ENCODE measurements at regions not wholly inside any gene's neighbourhood (a gene's known extent, or its start where the extent isn't known, plus 50 kb on each side); places are given as distances from the start of the nearest gene placed in this dataset.
"Not testable (repeated sequence)": the region's sequence is repeated elsewhere in the genome, so short reads cannot be mapped to it uniquely, and the experiment has no call there.

- no peak overlapping the region for H3K4me3 ChIP-seq
- intact Hi-C loops (cut with DNase I; ENCODE audit: low total_unique reads): no loop called here
- no peaks in the 10 kb centered on the region for H3K4me1 ChIP-seq
- no peak overlapping the region for H3K27ac ChIP-seq
- no peaks in the 10 kb centered on the region for H3K36me3 ChIP-seq
- no peak for DNase-seq
- no peaks in the 10 kb centered on the region for H3K27me3 ChIP-seq (replicated peaks in 1 of 7)
- peaks cover 0 to 20% (median 15%) of the 10 kb centered on the region in 8 donors for H3K9me3 ChIP-seq
- TF ChIP-seq POLR2A (IDR thresholded peaks at IDR 0.05): no peak
- no peak for TF ChIP-seq POLR2AphosphoS5 (IDR thresholded peaks at IDR 0.05)
- TF ChIP-seq, protein P1, sequence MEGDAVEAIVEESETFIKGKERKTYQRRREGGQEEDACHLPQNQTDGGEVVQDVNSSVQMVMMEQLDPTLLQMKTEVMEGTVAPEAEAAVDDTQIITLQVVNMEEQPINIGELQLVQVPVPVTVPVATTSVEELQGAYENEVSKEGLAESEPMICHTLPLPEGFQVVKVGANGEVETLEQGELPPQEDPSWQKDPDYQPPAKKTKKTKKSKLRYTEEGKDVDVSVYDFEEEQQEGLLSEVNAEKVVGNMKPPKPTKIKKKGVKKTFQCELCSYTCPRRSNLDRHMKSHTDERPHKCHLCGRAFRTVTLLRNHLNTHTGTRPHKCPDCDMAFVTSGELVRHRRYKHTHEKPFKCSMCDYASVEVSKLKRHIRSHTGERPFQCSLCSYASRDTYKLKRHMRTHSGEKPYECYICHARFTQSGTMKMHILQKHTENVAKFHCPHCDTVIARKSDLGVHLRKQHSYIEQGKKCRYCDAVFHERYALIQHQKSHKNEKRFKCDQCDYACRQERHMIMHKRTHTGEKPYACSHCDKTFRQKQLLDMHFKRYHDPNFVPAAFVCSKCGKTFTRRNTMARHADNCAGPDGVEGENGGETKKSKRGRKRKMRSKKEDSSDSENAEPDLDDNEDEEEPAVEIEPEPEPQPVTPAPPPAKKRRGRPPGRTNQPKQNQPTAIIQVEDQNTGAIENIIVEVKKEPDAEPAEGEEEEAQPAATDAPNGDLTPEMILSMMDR (IDR thresholded peaks at IDR 0.05 in 8 of 11, conservative IDR thresholded peaks at IDR 0.05 in 3 of 11): no peak
These were observed 139.8 kb downstream of the ARRDC3 start for GRCh38 chr5:91243286-91243685.

GRCh38 chr5:91241460-91241859, 141.7 kb downstream of the ARRDC3 start:
- H3K36me3 ChIP-seq; H3K4me1 ChIP-seq; DNase-seq; H3K4me3 ChIP-seq; H3K27me3 ChIP-seq (replicated peaks in 1 of 7); H3K27ac ChIP-seq; intact Hi-C loops (cut with DNase I; ENCODE audit: low total_unique reads): not testable (repeated sequence)
- 90 to 96% (median 95%) methylated on average over 4 of the region's 4 CpGs for WGBS, 5 donors
- H3K9me3 ChIP-seq: peaks cover 0 to 20% (median 15%) of the 10 kb centered on the region in 8 donors

DNA sequence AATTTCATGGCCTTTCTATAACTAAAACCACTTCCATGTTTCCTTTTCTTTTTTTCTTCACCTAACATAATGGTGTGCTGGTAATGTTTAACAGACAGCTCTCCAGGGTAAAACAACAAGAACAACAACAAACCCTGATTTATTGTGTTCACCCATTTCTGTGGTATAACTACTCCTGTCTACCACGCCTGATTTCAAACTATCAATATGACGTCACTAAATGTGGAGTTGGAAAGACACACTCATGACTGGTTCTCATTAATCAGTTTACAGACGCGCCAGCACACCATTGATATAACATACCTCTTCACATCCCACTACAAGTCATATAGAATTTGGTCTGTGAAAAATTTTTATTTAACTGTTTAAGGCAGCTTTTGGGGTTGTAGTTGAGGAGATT, 142.9 kb downstream of the ARRDC3 start:
- intact Hi-C loops (cut with DNase I; ENCODE audit: low total_unique reads): no loop called here
- 88 to 97% (median 96%) methylated on average over 4 of the region's 4 CpGs for WGBS, 5 donors

GRCh38 chr5:91235271-91235694, 147.8 kb downstream of the ARRDC3 start:
- no peak for DNase-seq
- TF ChIP-seq POLR2A (IDR thresholded peaks at IDR 0.05): no peak
- no peak for TF ChIP-seq POLR2AphosphoS5 (IDR thresholded peaks at IDR 0.05)
- TF ChIP-seq, protein P1 (IDR thresholded peaks at IDR 0.05 in 8 of 11, conservative IDR thresholded peaks at IDR 0.05 in 3 of 11): no peak
- WGBS, 5 donors: 53 to 80% (median 68%) methylated on average over 2 of the region's 2 CpGs
- H3K9me3 ChIP-seq: peaks cover 0 to 1% (median 0%) of the 10 kb centered on the region in 8 donors
- H3K4me3 ChIP-seq: no peak overlapping the region
- H3K27me3 ChIP-seq (replicated peaks in 1 of 7): no peaks in the 10 kb centered on the region
- H3K36me3 ChIP-seq: no peaks in the 10 kb centered on the region
- no peaks in the 10 kb centered on the region for H3K4me1 ChIP-seq
- H3K27ac ChIP-seq: no peak overlapping the region
- intact Hi-C loops (cut with DNase I; ENCODE audit: low total_unique reads): no loop called here

More for the DNA sequence above, 142.9 kb downstream of the ARRDC3 start:
- no peaks in the 10 kb centered on the region for H3K27me3 ChIP-seq (replicated peaks in 1 of 7)
- no peak overlapping the region for H3K27ac ChIP-seq
- DNase-seq: no peak
- H3K36me3 ChIP-seq: no peaks in the 10 kb centered on the region
- H3K4me1 ChIP-seq: no peaks in the 10 kb centered on the region
- H3K9me3 ChIP-seq: peaks cover 0 to 20% (median 15%) of the 10 kb centered on the region in 8 donors
- no peak overlapping the region for H3K4me3 ChIP-seq
- TF ChIP-seq POLR2AphosphoS5 (IDR thresholded peaks at IDR 0.05): no peak

DNA sequence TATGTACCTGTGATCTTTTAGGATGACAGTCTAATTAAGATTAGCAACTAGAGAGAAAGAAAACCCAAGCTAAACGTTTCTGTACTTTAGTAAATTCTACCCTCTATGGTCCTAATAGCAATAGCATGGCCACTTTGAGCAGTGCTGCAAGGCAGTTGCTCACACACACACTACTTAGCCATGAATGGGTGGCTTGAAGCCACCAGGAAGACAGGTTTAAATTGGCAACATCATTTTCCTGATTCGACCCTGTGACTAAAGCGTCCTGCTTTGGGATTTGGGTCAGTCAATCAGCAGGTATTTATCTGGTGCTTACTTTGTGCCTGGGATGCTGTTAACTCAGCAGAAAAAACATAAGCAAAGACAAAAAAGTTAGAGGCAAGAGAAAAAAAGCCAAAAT, 150.6 kb downstream of the ARRDC3 start:
- no peak for TF ChIP-seq POLR2AphosphoS5 (IDR thresholded peaks at IDR 0.05)
- TF ChIP-seq POLR2A (IDR thresholded peaks at IDR 0.05): no peak
- TF ChIP-seq, protein P1 (IDR thresholded peaks at IDR 0.05 in 8 of 11, conservative IDR thresholded peaks at IDR 0.05 in 3 of 11): no peak
- no peaks in the 10 kb centered on the region for H3K36me3 ChIP-seq
- H3K27ac ChIP-seq: no peak overlapping the region
- WGBS, 5 donors: 78 to 91% (median 86%) methylated on average over 3 of the region's 3 CpGs
- no peak for DNase-seq
- intact Hi-C loops (cut with DNase I; ENCODE audit: low total_unique reads): no loop called here
- no peak overlapping the region for H3K4me3 ChIP-seq
- no peaks in the 10 kb centered on the region for H3K27me3 ChIP-seq (replicated peaks in 1 of 7)
- H3K4me1 ChIP-seq: no peaks in the 10 kb centered on the region
- peaks cover 0 to 16% (median 8%) of the 10 kb centered on the region in 8 donors for H3K9me3 ChIP-seq

All from spleen (tissue), 11 donors.